ENCODE measurements at regions not wholly inside any gene's neighbourhood (a gene's known extent, or its start where the extent isn't known, plus 50 kb on each side); places are given as distances from the start of the nearest gene placed in this dataset.

- no peak for TF ChIP-seq TCF12 (IDR thresholded peaks at IDR 0.05; ENCODE audit: low read depth)
- TF ChIP-seq TAF1 (IDR thresholded peaks at IDR 0.05; ENCODE audit: low read depth), result no peak
- no peak for TF ChIP-seq EP300 (IDR thresholded peaks at IDR 0.05; ENCODE audit: borderline replicate concordance)
- TF ChIP-seq YY1 (IDR thresholded peaks at IDR 0.05; ENCODE audit: low read depth), result no peak
- no peak for TF ChIP-seq NFIC (IDR thresholded peaks at IDR 0.05)
- TF ChIP-seq CREB1 (IDR thresholded peaks at IDR 0.05; ENCODE audit: low read depth), result no peak
- TF ChIP-seq EGR1 (IDR thresholded peaks at IDR 0.05), result no peak
- TF ChIP-seq, protein P1, sequence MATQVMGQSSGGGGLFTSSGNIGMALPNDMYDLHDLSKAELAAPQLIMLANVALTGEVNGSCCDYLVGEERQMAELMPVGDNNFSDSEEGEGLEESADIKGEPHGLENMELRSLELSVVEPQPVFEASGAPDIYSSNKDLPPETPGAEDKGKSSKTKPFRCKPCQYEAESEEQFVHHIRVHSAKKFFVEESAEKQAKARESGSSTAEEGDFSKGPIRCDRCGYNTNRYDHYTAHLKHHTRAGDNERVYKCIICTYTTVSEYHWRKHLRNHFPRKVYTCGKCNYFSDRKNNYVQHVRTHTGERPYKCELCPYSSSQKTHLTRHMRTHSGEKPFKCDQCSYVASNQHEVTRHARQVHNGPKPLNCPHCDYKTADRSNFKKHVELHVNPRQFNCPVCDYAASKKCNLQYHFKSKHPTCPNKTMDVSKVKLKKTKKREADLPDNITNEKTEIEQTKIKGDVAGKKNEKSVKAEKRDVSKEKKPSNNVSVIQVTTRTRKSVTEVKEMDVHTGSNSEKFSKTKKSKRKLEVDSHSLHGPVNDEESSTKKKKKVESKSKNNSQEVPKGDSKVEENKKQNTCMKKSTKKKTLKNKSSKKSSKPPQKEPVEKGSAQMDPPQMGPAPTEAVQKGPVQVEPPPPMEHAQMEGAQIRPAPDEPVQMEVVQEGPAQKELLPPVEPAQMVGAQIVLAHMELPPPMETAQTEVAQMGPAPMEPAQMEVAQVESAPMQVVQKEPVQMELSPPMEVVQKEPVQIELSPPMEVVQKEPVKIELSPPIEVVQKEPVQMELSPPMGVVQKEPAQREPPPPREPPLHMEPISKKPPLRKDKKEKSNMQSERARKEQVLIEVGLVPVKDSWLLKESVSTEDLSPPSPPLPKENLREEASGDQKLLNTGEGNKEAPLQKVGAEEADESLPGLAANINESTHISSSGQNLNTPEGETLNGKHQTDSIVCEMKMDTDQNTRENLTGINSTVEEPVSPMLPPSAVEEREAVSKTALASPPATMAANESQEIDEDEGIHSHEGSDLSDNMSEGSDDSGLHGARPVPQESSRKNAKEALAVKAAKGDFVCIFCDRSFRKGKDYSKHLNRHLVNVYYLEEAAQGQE (IDR thresholded peaks at IDR 0.05; ENCODE audit: low read depth), result no peak
- TF ChIP-seq, protein P2, sequence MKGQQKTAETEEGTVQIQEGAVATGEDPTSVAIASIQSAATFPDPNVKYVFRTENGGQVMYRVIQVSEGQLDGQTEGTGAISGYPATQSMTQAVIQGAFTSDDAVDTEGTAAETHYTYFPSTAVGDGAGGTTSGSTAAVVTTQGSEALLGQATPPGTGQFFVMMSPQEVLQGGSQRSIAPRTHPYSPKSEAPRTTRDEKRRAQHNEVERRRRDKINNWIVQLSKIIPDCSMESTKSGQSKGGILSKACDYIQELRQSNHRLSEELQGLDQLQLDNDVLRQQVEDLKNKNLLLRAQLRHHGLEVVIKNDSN (IDR thresholded peaks at IDR 0.05), result no peak
- no peak for TF ChIP-seq CEBPB (IDR thresholded peaks at IDR 0.05)
- no peak for TF ChIP-seq TEAD4 (IDR thresholded peaks at IDR 0.05)
- TF ChIP-seq ZBTB7A (IDR thresholded peaks at IDR 0.05; ENCODE audit: low read depth), result no peak
- TF ChIP-seq FOXM1 (IDR thresholded peaks at IDR 0.05; ENCODE audit: borderline replicate concordance, low read depth), result no peak
- TF ChIP-seq RAD21 (IDR thresholded peaks at IDR 0.05; ENCODE audit: low read depth), result no peak
- TF ChIP-seq, protein P3, sequence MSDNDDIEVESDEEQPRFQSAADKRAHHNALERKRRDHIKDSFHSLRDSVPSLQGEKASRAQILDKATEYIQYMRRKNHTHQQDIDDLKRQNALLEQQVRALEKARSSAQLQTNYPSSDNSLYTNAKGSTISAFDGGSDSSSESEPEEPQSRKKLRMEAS (IDR thresholded peaks at IDR 0.05), result no peak
Observed at GRCh38 chr4:138406876-138407275, 164.7 kb upstream of the SLC7A11 start.

GRCh38 chr4:138405934-138406567 is 163.9 kb upstream of the SLC7A11 start:
- TF ChIP-seq, protein P3 (IDR thresholded peaks at IDR 0.05), result no peak
- TF ChIP-seq TAF1 (IDR thresholded peaks at IDR 0.05; ENCODE audit: low read depth), result no peak
- TF ChIP-seq FOXM1 (IDR thresholded peaks at IDR 0.05; ENCODE audit: borderline replicate concordance, low read depth), result no peak
- TF ChIP-seq, protein P2 (IDR thresholded peaks at IDR 0.05), result no peak
- no peak for TF ChIP-seq CEBPB (IDR thresholded peaks at IDR 0.05)
- no peak for TF ChIP-seq ZBTB7A (IDR thresholded peaks at IDR 0.05; ENCODE audit: low read depth)
- no peak for TF ChIP-seq TCF12 (IDR thresholded peaks at IDR 0.05; ENCODE audit: low read depth)
- TF ChIP-seq, protein P1 (IDR thresholded peaks at IDR 0.05; ENCODE audit: low read depth), result no peak
- no peak for TF ChIP-seq EP300 (IDR thresholded peaks at IDR 0.05; ENCODE audit: borderline replicate concordance)
- TF ChIP-seq RAD21 (IDR thresholded peaks at IDR 0.05; ENCODE audit: low read depth), result no peak
- no peak for TF ChIP-seq NFIC (IDR thresholded peaks at IDR 0.05)
- TF ChIP-seq TEAD4 (IDR thresholded peaks at IDR 0.05), result no peak

GRCh38 chr4:138405466-138405891 is 163.3 kb upstream of the SLC7A11 start:
- no peak for TF ChIP-seq ZBTB7A (IDR thresholded peaks at IDR 0.05; ENCODE audit: low read depth)
- TF ChIP-seq EP300 (IDR thresholded peaks at IDR 0.05; ENCODE audit: borderline replicate concordance), result no peak
- TF ChIP-seq EGR1 (IDR thresholded peaks at IDR 0.05), result no peak
- TF ChIP-seq TCF12 (IDR thresholded peaks at IDR 0.05; ENCODE audit: low read depth), result no peak
- no peak for TF ChIP-seq YY1 (IDR thresholded peaks at IDR 0.05; ENCODE audit: low read depth)
- TF ChIP-seq CREB1 (IDR thresholded peaks at IDR 0.05; ENCODE audit: low read depth), result no peak
- TF ChIP-seq, protein P1 (IDR thresholded peaks at IDR 0.05; ENCODE audit: low read depth), result no peak
- no peak for TF ChIP-seq RAD21 (IDR thresholded peaks at IDR 0.05; ENCODE audit: low read depth)
- TF ChIP-seq, protein P3 (IDR thresholded peaks at IDR 0.05), result no peak
- no peak for TF ChIP-seq CEBPB (IDR thresholded peaks at IDR 0.05)
- no peak for TF ChIP-seq FOXM1 (IDR thresholded peaks at IDR 0.05; ENCODE audit: borderline replicate concordance, low read depth)
- TF ChIP-seq, protein P2 (IDR thresholded peaks at IDR 0.05), result no peak
- no peak for TF ChIP-seq TAF1 (IDR thresholded peaks at IDR 0.05; ENCODE audit: low read depth)
- no peak for TF ChIP-seq TEAD4 (IDR thresholded peaks at IDR 0.05)
- no peak for TF ChIP-seq NFIC (IDR thresholded peaks at IDR 0.05)

Measured in Ishikawa (cell line).